NCI-H2029 (cell line): ENCODE measurements at regions not wholly inside any gene's neighbourhood (a gene's known extent, or its start where the extent isn't known, plus 50 kb on each side); places are given as distances from the start of the nearest gene placed in this dataset.
A peak's percentile ranks its signal among the peaks of the same experiment; 100 is the strongest.
"Not testable (repeated sequence)": the region's sequence is repeated elsewhere in the genome, so short reads cannot be mapped to it uniquely, and the experiment has no call there.

Source experiments
- DNase-seq: peaks from one replicate; lab custom pipeline; 2025; lab: John Stamatoyannopoulos, UW

DNA sequence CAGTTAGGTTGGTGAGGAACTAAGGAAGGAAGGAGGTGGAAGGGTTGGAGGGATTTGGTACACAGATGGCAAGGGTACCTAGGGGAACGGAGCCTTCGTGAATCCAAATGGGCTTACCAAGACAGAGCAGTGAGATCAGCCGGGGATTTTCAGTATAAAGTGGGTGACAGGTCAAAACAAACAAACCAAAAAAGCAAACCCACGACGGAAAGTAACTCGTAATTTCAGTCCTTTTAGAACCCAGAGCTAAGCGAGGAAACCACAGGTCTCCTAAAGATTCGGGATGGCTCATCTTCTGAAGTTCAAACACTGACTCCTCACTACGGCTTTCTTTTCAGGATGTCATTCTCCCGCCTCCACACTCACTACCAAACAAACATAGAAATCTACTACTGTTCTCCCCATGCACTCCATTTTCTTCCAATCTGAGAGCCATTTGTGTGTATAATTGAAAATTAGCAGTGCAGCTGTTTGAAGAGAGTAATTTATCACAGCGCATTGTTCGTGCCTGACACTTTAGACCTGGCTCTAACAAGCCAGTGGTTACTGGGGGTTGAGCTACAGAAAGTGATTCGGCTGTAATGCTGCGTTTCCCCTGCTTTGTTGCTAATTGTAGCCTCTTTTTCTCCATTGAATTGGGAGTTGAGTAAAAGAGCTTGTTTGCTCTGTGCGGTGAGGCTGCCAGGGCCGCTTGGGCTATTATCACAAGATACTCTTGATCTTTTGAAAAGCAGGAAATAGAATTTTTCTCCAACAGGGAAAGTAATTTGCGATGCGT lies 64.7 kb upstream of the CCDC39 start:
- peak; percentile 83 for DNase-seq

DNA sequence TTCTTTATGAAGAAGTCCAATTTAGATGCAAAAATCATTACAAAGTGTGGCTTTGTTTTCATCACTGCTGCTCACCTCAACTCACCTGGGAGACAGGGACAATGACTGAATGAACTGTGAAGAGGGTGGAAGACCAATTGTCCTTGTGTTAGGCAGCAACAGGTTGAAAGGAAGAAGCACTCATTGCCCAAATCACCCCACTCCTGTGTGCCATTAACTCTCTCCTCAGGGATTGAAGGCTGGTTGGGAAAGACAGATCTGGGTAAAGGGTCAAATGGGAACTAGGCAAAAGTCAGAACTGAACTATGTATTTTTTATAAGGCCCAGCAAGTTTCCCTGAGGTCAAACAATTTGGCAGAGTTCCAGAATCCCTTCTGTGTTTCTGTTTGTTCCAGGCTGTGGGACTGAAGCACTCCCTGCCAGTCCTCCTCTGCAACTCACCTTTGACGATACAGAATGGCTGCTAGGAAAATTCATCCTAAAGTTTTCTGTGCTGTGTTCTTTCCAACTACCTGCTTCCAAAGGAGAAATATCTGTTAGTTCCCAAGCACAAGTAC lies 68.6 kb upstream of the CCDC39 start:
- peak; percentile 2 for DNase-seq

DNA sequence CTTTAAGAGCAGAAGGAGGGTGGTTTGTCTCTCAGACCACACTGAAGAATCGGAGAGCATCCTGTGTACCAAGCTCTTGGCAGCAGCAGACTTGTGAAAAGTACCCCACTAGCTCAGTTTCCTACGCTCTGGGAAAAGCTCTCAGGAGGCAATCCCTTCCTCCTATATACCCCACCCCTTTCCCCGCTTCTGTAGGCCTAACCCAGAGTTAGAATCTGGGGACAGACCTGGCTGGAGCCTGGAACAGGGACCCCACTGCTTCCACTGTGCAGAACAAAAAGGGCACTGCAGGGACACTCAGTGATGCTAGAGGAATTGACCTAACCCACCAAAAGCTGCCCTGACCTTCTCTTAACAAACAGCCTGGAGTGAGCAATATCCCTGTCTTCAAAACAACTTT lies 70.0 kb upstream of the CCDC39 start:
- no peak for DNase-seq

DNA sequence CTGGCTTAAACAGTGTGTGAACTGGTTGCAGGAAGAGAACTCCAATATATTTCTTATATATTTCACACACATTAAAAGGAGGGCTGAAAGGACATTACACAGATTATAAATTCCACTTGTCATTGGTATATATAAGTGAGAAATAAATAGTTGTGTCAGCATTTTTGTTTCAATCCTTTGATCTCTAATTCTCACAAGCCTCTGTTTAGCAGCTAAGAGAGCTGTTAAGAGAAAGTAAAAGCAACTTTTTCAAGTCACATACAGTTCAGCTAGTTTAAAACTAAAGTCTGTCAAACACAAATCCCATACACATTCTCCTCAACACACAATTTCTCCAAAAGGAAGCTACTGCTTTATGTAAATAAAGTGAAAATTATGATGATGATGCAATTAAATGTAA lies 70.5 kb upstream of the CCDC39 start:
- DNase-seq = no peak

DNA sequence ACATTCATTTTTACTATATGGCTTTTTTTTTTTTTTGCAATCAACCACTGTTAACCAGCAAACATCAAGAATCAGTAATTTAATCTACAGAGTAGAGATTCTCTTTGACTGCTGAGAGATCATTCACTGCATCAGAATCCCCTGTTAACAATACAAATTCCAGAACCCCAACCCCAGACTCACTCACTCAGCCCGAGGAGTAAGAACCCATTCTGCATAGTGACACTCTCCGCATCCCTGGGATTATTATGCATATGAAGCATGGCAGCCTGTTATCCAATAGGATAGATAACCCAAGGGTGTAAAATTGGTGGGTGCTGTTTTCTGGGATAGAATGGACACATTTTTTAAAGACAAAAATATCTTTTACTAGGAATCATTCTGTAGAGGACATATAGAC lies 76.3 kb upstream of the CCDC39 start:
- no peak for DNase-seq

DNA sequence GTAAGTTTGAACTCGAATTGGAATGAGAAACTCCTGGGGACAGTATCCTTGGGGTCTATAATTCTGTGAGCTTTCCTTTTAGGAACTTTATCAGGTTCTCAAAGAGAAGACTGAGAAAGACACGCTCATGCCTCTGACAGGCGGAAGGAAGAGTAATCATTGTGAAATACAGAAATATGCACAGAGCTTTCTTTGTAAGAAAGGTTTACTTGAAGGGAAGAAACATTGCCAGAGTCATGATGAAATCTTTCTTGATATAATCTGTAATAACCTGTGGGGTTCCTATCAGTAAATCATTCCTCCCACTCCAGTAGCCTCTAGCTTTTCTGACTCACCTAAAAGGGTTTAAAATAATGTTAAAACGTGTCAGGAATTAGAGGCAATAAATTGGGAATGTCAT lies 83.6 kb upstream of the CCDC39 start:
- DNase-seq = no peak

DNA sequence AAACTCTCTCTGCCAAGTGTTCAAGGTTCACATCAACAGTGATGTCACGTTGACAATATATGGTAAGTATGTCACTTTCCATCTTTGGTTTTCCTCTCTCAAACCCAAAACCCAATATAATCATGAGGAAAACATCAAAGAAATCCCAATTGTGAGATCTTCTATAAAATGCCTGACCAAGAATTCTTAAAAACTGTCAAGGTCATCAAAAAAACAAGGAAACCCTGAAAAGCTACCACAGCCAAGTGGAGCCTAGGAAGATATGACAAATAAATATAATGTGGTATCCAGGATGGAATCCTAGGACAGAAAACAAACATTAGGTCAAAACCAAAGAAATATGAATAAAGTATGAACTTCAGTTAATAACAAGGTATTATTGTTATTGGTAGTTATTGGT lies 85.2 kb upstream of the CCDC39 start:
- no peak for DNase-seq

DNA sequence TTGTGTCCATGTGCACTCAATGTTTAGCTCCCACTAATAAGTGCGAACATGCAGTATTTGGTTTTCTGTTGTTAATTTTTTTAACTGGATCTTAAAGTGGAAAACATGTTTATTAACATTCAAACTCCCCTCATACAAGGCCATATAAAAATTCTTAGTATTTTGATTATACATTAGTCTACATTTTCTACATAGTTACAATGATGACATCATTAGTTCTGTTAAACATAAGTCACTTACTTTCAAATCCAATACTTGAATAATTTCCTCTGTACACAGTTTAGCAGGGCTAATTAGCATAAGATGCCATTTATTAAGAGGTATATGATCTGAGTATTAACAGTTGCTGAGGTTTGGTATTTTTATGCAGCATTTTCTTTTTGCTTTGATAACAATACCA lies 91.3 kb upstream of the CCDC39 start:
- no peak for DNase-seq

DNA sequence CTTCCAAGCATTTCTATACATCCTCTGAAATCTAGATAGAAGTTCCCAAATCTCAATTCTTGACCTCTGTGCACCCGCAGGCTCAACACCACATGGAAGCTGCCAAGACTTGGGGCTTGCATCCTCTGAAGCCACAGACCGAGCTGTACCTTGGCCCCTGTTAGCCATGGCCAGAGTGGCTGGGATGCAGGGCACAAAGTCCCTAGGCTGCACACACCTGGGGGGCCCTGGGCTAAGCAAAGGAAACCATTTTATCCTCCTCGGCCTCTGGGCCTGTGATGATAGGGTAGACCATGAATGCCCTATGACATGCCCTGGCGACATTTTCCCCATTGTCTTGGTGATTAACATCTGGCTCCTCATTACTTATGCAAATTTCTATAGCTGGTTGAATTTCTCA lies 97.1 kb upstream of the CCDC39 start:
- no peak for DNase-seq

DNA sequence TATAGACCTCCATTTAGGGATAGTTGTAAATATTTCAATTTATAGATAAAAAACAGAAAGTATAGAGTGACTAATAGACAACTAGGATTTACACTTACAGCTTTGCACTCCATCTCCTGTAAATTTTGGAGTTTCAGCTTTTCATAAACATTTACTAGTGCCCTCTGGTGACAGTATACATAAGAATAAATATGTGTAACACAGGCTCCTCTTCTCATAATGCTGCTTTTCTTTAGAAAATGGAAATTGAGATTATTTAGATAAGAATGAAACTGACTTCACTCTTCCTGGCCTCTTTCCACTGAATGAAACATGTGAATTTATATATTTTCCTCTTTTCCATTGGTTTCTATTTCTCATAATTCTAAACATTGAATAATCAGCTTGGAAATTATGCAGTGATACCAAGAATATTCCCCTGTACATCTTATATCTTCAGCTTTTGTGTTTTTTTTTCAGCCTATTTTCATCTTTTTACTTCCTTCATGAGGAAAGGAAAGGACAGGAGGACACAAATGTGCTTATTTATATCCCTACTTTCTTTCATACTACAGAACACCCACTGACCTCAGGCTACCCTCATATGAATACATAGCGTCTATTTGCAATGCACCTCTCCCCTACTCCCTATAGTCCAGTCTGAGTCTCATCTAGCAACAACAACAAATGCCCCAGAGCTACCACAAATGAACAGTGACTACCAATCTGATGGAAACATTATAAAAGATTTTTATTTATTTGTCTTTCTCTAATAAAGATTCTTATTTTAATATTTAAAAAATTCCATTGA lies 103.1 kb upstream of the CCDC39 start:
- no peak for DNase-seq

DNA sequence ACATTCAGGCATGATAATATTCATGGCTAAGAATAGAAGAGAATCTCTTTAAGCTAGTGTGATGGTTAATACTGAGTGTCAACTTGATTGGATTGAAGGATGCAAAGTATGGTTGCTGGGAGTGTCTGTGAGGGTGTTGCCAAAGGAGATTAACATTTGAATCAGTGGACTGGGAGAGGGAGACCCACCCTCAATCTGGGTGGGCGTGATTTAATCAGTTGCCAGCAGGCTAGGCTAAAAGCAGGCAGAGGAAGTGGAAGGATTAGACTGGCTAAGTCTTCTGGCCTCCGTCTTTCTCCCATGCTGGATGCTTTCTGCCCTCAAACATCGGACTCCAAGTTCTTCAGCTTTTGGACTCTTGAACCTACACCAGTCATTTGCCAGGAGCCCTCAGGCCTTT lies 106.9 kb upstream of the CCDC39 start:
- DNase-seq = not testable (repeated sequence)

DNA sequence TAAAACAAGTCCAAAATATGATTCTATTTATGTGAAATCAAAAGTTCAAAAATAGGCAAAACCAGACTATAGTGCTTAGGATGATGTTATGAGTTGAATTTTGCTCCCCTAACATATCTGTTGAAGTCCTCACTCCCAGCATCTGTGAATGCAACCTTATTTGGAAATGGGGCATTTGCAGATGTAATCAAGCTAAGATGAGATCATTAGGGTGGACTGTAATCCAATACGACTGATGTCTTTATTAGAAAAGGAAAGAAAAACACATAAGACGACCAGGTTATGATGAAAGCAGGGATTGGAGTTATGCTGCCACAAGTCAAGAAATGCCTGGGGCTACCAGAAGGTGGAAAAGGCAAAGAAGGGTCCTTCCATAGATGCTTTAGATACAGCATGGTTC lies 110.5 kb upstream of the CCDC39 start:
- DNase-seq = no peak

DNA sequence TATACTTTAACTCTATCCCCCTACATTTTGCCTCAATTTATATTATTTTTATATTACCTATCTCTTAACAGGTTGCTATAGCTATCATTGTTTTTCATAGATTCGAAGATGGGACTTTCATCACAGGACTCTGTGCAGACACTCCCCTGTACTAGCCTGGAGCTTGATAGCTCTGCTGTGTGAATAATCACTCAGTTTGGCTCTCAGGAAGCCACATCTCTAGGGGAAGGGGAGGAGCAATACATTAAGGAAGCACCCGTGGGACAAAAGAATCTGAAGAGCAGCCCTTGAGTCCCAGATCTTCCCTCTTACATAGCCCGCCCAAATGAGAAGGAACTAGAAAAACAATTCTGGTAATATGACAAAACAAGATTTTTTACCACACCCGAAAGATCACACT lies 114.3 kb upstream of the FXR1 start:
- DNase-seq = no peak

DNA sequence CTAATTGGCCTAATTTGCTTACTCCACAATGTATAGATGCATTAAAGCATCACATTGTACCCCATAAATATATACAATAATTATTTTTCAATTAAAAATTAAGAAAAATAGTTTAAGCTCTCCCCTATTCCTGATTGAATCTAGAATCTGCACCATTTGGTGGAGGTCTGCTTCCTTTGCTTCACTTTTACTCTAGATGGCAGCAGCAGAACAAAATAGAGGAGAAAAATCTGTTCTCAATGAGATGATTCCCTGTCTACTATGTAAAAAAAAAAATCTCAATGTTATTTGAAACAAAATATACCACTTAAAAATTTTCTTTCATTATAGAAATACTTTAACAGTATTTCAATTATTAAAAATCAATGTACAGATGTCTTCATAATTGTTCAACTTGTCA lies 109.6 kb upstream of the FXR1 start:
- DNase-seq = no peak

DNA sequence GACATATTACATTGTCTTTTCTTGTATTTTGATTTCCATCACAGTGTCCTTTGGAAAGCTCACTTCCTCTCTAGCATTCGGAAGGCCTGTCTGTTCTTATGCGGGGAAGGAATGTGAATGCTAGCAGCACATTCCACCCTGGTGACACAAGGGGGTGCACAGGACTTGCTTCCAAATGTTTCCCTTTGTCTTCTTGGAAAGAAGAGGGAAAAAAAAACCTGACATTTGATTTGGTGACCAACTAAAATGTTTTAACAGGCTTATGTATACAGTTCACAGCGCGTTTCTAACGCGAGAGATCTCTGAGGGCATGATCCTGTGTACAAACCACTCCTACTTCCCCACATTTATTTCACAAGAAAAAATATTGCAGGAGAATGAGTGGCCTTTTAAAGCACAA lies 107.6 kb upstream of the FXR1 start:
- no peak for DNase-seq

DNA sequence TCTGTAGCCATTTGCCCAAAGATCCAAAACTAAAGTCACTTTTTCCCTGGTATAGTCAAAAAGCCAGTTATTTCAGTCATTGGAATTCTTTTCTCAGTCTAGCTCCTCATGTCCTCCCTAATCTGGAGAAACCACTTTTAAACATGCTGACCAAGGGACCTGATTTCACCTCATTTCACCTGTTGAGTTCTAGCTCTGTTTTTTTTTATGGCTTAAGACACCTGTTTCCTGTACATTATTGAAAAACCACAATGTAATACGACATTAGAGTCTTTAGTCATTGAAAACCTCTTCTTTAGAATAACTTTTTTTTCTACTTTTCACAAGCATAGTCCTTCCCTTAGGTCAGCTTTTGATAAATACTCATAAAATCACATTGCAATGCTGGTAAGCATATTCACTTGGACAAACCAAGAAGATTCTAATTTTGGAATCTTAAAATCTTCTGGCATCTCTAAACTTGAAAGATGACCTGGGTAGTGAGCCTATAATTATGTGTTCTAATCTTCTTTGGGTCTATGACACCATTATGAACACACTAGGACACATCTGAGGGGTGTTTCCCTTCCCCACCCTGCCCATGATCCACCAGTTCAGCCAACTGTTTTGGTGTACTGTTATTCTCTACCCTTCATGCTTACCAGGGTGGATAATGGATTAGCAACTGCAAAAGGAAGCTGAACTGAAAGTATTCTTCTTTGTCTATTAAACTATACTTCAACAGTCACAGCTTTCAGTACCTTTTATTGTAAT lies 103.5 kb upstream of the FXR1 start:
- no peak for DNase-seq

DNA sequence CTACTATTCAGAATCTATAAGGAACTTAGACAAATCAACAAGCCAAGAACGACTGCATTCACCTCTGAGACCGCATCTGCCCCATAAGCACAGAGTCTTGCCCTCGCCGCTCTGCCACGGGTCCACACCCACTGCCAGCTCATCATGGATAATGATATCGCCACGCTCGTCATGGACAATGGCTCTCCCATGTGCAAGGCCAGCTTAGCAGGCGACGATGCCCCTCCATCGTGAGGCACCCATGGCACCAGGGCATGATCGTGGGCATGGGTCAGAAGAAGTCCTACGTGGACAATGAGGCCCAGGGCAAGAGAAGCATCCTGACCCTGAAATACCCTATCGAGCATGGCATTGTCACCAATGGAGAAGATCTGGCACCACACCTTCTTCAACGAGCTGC lies 92.1 kb upstream of the FXR1 start:
- no peak for DNase-seq

DNA sequence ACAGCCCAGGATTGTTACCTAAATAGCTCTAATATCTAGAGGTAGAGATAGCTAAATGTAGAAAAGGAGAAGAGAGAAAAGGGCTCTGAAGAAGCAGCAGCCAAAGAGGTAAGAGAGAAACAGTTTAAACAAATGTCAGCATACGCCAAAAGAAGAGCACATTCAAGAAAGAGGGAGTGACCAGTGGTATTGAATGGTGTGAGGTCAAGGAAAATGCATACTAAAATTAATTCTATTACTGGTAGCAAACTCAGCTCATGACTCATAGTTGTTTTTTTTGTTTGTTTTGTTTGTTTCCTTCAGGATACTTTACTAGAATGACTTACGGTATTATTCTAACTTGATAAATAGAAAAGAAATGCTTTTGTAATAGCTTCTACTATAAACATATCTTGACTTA lies 86.5 kb upstream of the FXR1 start:
- no peak for DNase-seq

DNA sequence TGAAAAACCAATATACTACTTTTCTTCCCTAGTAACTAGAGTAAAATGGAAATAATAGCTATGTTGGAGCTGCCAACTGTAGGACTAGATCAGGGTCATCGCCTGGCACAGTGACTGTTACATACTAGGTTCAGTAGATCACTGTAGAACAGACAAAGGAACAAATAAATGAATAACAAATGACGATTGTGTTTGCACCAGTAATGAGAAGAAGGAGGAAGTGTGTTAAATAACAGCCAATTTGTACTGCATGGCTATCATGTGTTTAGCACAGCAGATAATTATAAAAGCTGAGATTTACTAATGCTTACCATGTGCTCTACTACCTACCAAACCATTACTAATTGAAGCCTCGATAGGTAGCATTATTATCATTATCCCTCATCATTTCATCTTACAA lies 85.3 kb upstream of the FXR1 start:
- no peak for DNase-seq

DNA sequence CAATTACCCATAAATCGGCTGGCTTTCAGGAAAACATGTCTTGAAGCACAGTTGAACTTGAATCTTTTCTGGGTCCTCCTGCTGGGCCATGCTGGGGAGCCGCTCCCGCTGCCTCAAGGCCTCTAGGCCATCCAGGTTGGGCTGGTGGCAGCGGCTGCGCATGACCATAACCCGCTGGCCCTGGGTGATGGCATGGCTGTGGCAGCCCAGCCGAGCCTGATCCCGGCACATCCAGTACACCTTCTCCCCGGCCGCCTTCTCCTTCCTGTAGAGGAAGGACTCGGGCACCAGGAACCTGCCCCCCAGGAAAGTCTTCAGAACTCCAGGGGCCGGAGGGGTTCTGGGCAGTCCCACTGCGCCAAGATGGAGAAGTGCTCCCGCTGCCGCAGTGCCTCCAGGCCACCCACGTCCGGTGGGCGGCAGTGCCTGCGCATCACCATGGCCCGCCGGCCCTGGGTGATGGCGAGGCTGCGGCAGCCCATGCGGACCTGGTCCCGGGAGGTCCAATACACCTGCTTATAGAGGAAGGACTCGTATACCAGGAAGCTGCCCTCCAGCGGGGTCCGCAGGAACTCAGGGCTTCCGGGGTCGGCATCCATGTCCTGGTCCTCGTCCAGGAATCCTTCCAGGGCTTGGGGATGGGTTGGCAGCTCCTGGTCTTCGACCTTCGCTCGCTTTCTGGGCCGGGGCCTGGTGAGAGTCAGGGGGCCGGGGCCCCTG lies 84.3 kb upstream of the FXR1 start:
- no peak for DNase-seq

DNA sequence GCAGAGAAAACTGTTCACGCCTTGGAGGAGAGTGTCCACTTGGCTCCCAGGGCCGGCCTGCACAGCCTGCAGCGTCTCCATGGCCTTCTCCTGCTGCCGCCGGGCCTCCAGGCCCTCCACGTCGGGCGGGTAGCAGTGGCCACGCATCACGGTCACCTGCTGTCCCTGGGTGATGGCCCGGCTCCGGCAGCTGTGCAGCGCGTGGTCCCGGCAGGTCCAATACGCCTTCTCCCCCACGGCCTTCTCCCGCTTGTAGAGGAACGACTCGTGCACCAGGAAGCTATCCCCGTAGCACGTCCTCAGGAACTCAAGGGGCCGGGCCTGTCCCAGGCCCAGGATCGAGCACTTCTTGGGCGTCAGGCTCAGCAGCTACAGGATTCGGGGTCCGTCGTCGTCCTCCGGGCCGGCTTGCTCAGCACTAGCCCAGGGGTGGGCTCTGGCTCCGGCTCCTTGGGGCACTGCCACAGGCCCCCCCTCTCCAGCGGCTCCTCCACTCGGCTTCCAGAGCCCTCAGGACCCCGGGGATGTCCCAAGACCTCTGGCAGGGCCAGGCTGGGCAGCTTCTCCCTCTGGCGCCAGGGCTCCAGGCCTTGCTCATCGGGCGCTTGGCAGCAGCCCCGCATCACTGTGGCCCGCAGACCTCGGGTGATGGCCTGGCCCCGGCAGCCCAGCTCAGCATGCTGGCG lies 83.6 kb upstream of the FXR1 start:
- DNase-seq = no peak
